T-helper 17 cell (primary cell): ENCODE measurements at regions not wholly inside any gene's neighbourhood (a gene's known extent, or its start where the extent isn't known, plus 50 kb on each side); places are given as distances from the start of the nearest gene placed in this dataset.
"Not testable (repeated sequence)": the region's sequence is repeated elsewhere in the genome, so short reads cannot be mapped to it uniquely, and the experiment has no call there.

Source experiments
- ATAC-seq: fragments of 150-1000 bp; cut with Tn5 transposase; 2 replicates; pipeline ENCODE4 v1.10.0; 2021; ENCODE audit warnings: mild to moderate bottlenecking, moderate library complexity
- DNase-seq, 3 donors: peaks; one replicate each; pipeline versions ENCODE4 v3.0.0 to v3.0.0-alpha.2; 2020 to 2021
- H3K9me3 ChIP-seq: one replicate; pipeline ENCODE4 v1.7.0; 2013; ENCODE audit warnings: low read length, mild to moderate bottlenecking; ENCODE audit not compliant: control insufficient read depth, poor library complexity, severe bottlenecking
- H3K27ac Mint-ChIP-seq: one replicate; pipeline ENCODE4 v1.8.0; 2022; ENCODE audit warnings: mild to moderate bottlenecking, moderate library complexity, mixed read lengths
- H3K27me3 Mint-ChIP-seq: one replicate; pipeline ENCODE4 v1.8.0; 2022; ENCODE audit warnings: mixed read lengths
- H3K36me3 Mint-ChIP-seq: one replicate; pipeline ENCODE4 v1.8.0; 2022; ENCODE audit warnings: low read depth, mixed read lengths
- H3K4me1 Mint-ChIP-seq: one replicate; pipeline ENCODE4 v1.8.0; 2022; ENCODE audit warnings: mild to moderate bottlenecking, mixed read lengths
- H3K4me3 Mint-ChIP-seq: one replicate; pipeline ENCODE4 v1.8.0; 2022; ENCODE audit warnings: mild to moderate bottlenecking, moderate library complexity, mixed read lengths

GRCh38 chr7:86149024-86149665, 494.6 kb upstream of the GRM3 start:
- ATAC-seq, result no peak
- no peaks in the 10 kb centered on the region for H3K27me3 Mint-ChIP-seq

GRCh38 chr7:86148501-86148900, 495.2 kb upstream of the GRM3 start:
- no peak overlapping the region for H3K4me3 Mint-ChIP-seq
- no peaks in the 10 kb centered on the region for H3K9me3 ChIP-seq

More at GRCh38 chr7:86149024-86149665, 494.6 kb upstream of the GRM3 start:
- Mint-ChIP-seq H3K27ac (no peak overlapping the region), H3K36me3 (no peaks in the 10 kb centered on the region), H3K4me3 (no peak overlapping the region), H3K4me1 (no peaks in the 10 kb centered on the region)
- no peak for DNase-seq
- H3K9me3 ChIP-seq, result no peaks in the 10 kb centered on the region

GRCh38 chr7:86137343-86137742, 506.4 kb upstream of the GRM3 start:
- Mint-ChIP-seq H3K4me3 (no peak overlapping the region), H3K27me3 (no peaks in the 10 kb centered on the region), H3K36me3 (no peaks in the 10 kb centered on the region), H3K4me1 (no peaks in the 10 kb centered on the region), H3K27ac (no peak overlapping the region)
- no peak for DNase-seq
- no peaks in the 10 kb centered on the region for H3K9me3 ChIP-seq
- no peak for ATAC-seq

More at GRCh38 chr7:86148501-86148900, 495.2 kb upstream of the GRM3 start:
- ATAC-seq (no peak), DNase-seq (no peak)
- Mint-ChIP-seq H3K4me1 (no peaks in the 10 kb centered on the region), H3K36me3 (no peaks in the 10 kb centered on the region), H3K27me3 (no peaks in the 10 kb centered on the region), H3K27ac (no peak overlapping the region)

- no peak overlapping the region for H3K4me3 Mint-ChIP-seq
- no peak overlapping the region for H3K27ac Mint-ChIP-seq
- no peak for ATAC-seq
- H3K9me3 ChIP-seq, result no peaks in the 10 kb centered on the region
- no peak for DNase-seq
- no peaks in the 10 kb centered on the region for H3K27me3 Mint-ChIP-seq
- H3K36me3 Mint-ChIP-seq, result no peaks in the 10 kb centered on the region
- no peaks in the 10 kb centered on the region for H3K4me1 Mint-ChIP-seq
Measured at GRCh38 chr7:86130268-86130667, 513.4 kb upstream of the GRM3 start.

- Mint-ChIP-seq H3K27ac (no peak overlapping the region), H3K27me3 (no peaks in the 10 kb centered on the region), H3K36me3 (no peaks in the 10 kb centered on the region), H3K4me1 (no peaks in the 10 kb centered on the region), H3K4me3 (no peak overlapping the region)
- no peak for DNase-seq
- ATAC-seq, result no peak
- no peaks in the 10 kb centered on the region for H3K9me3 ChIP-seq
Measured at GRCh38 chr7:86123476-86123875, 520.2 kb upstream of the GRM3 start.

GRCh38 chr7:86094166-86094669, 549.5 kb upstream of the GRM3 start:
- Mint-ChIP-seq H3K27ac (no peak overlapping the region), H3K4me3 (no peak overlapping the region), H3K27me3 (no peaks in the 10 kb centered on the region), H3K36me3 (no peaks in the 10 kb centered on the region), H3K4me1 (no peaks in the 10 kb centered on the region)
- DNase-seq, result no peak
- no peak for ATAC-seq
- H3K9me3 ChIP-seq, result no peaks in the 10 kb centered on the region

GRCh38 chr7:86091369-86091768, 552.3 kb upstream of the GRM3 start:
- no peaks in the 10 kb centered on the region for H3K36me3 Mint-ChIP-seq
- H3K4me3 Mint-ChIP-seq, result no peak overlapping the region
- H3K27me3 Mint-ChIP-seq, result no peaks in the 10 kb centered on the region
- DNase-seq (no peak), ATAC-seq (no peak)
- no peaks in the 10 kb centered on the region for H3K4me1 Mint-ChIP-seq
- no peaks in the 10 kb centered on the region for H3K9me3 ChIP-seq
- no peak overlapping the region for H3K27ac Mint-ChIP-seq

GRCh38 chr7:86089455-86089854, 554.3 kb upstream of the GRM3 start:
- H3K4me3 Mint-ChIP-seq, result no peak overlapping the region
- no peaks in the 10 kb centered on the region for H3K36me3 Mint-ChIP-seq
- no peaks in the 10 kb centered on the region for H3K27me3 Mint-ChIP-seq
- ATAC-seq (no peak), DNase-seq (no peak)
- no peaks in the 10 kb centered on the region for H3K4me1 Mint-ChIP-seq
- no peaks in the 10 kb centered on the region for H3K9me3 ChIP-seq
- H3K27ac Mint-ChIP-seq, result no peak overlapping the region

- H3K4me1 Mint-ChIP-seq, DNase-seq, H3K36me3 Mint-ChIP-seq, H3K4me3 Mint-ChIP-seq, H3K27ac Mint-ChIP-seq, ATAC-seq, H3K9me3 ChIP-seq, H3K27me3 Mint-ChIP-seq: not testable (repeated sequence)
Measured at GRCh38 chr7:86064572-86064971, 579.1 kb upstream of the GRM3 start.

- H3K27me3 Mint-ChIP-seq, result no peaks in the 10 kb centered on the region
- H3K36me3 Mint-ChIP-seq, result no peaks in the 10 kb centered on the region
- H3K4me3 Mint-ChIP-seq, result no peak overlapping the region
- H3K9me3 ChIP-seq, result no peaks in the 10 kb centered on the region
- DNase-seq (no peak), ATAC-seq (no peak)
- H3K4me1 Mint-ChIP-seq, result no peaks in the 10 kb centered on the region
- H3K27ac Mint-ChIP-seq, result no peak overlapping the region
Measured at GRCh38 chr7:86058649-86059048, 585.1 kb upstream of the GRM3 start.

GRCh38 chr7:86050918-86051317, 592.8 kb upstream of the GRM3 start:
- no peaks in the 10 kb centered on the region for H3K36me3 Mint-ChIP-seq
- no peak overlapping the region for H3K27ac Mint-ChIP-seq
- no peak for DNase-seq
- no peaks in the 10 kb centered on the region for H3K27me3 Mint-ChIP-seq
- H3K4me1 Mint-ChIP-seq, result no peaks in the 10 kb centered on the region
- ATAC-seq, result no peak
- no peaks in the 10 kb centered on the region for H3K9me3 ChIP-seq
- H3K4me3 Mint-ChIP-seq, result no peak overlapping the region

- Mint-ChIP-seq H3K27me3 (no peaks in the 10 kb centered on the region), H3K36me3 (no peaks in the 10 kb centered on the region), H3K27ac (no peak overlapping the region), H3K4me3 (no peak overlapping the region), H3K4me1 (no peaks in the 10 kb centered on the region)
- ATAC-seq (no peak), DNase-seq (no peak)
- H3K9me3 ChIP-seq, result no peaks in the 10 kb centered on the region
Measured at GRCh38 chr7:86049910-86050309, 593.8 kb upstream of the GRM3 start.

GRCh38 chr7:86045197-86045596, 598.5 kb upstream of the GRM3 start:
- not testable (repeated sequence) for H3K4me3 Mint-ChIP-seq, H3K4me1 Mint-ChIP-seq, H3K9me3 ChIP-seq, H3K27ac Mint-ChIP-seq, H3K36me3 Mint-ChIP-seq, H3K27me3 Mint-ChIP-seq, ATAC-seq, DNase-seq

- H3K4me1 Mint-ChIP-seq, result no peaks in the 10 kb centered on the region
- no peaks in the 10 kb centered on the region for H3K9me3 ChIP-seq
- no peak overlapping the region for H3K4me3 Mint-ChIP-seq
- ATAC-seq (no peak), DNase-seq (no peak)
- no peak overlapping the region for H3K27ac Mint-ChIP-seq
- no peaks in the 10 kb centered on the region for H3K36me3 Mint-ChIP-seq
- no peaks in the 10 kb centered on the region for H3K27me3 Mint-ChIP-seq
Measured at GRCh38 chr7:86025807-86026206, 617.9 kb upstream of the GRM3 start.
